ENCODE measurements at regions not wholly inside any gene's neighbourhood (a gene's known extent, or its start where the extent isn't known, plus 50 kb on each side); places are given as distances from the start of the nearest gene placed in this dataset.

DNA sequence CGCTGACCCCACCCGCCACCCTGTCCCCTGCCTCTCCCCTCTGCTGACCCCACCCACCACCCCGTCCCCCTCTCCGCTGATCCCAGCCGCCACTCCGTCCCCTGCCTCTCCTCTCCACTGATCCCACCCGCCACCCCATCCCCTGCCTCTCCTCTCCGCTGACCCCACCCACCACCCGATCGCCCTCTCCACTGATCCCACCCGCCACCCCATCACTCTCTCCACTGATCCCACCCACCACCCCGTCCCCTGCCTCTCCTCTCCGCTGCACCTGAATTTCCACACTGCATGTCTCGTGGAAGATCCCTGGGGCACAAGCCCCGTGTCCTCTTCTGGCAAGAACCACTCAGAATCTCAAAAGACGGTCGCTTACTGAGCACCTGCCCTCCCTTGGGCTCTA is 53.4 kb upstream of the OLFM1 start:
- no peak for TF ChIP-seq POLR2A (IDR thresholded peaks at IDR 0.05)
- TF ChIP-seq, protein P1, sequence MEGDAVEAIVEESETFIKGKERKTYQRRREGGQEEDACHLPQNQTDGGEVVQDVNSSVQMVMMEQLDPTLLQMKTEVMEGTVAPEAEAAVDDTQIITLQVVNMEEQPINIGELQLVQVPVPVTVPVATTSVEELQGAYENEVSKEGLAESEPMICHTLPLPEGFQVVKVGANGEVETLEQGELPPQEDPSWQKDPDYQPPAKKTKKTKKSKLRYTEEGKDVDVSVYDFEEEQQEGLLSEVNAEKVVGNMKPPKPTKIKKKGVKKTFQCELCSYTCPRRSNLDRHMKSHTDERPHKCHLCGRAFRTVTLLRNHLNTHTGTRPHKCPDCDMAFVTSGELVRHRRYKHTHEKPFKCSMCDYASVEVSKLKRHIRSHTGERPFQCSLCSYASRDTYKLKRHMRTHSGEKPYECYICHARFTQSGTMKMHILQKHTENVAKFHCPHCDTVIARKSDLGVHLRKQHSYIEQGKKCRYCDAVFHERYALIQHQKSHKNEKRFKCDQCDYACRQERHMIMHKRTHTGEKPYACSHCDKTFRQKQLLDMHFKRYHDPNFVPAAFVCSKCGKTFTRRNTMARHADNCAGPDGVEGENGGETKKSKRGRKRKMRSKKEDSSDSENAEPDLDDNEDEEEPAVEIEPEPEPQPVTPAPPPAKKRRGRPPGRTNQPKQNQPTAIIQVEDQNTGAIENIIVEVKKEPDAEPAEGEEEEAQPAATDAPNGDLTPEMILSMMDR (IDR thresholded peaks at IDR 0.05), result no peak

All from testis (tissue), 2 donors.